ENCODE measurements at regions not wholly inside any gene's neighbourhood (a gene's known extent, or its start where the extent isn't known, plus 50 kb on each side); places are given as distances from the start of the nearest gene placed in this dataset.

- TF ChIP-seq CTCF (IDR thresholded peaks at IDR 0.05; ENCODE audit: control insufficient read depth, extremely low read depth, insufficient read depth) = no peak
- no peak for DNase-seq (ENCODE audit: low read depth)
- no peak overlapping the region for H3K4me3 ChIP-seq (ENCODE audit: low read depth, low read length)
Measured at GRCh38 chr14:96960598-96961116, 163.5 kb downstream of the VRK1 start.

DNA sequence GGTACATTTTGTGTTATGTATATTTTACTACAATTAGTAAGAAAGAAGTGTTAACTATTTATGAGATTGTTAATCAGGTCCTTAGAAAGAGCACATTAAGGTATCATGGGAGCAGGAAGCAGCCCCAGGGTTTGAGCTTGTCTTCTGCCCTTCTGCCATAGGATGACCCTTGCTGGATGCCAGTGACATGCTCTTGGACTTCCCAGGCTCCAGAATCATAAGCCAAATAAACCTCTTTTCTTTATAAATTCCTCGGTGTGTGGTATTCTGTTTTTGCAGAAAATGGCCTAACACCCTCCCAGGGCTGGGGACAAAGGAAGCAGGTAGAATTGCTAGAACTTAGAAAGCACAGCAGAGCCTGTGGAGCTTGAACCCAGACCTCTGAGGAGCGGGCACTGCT lies 164.7 kb downstream of the VRK1 start:
- H3K4me3 ChIP-seq (ENCODE audit: low read depth, low read length) = no peak overlapping the region
- no peak for TF ChIP-seq CTCF (IDR thresholded peaks at IDR 0.05; ENCODE audit: control insufficient read depth, extremely low read depth, insufficient read depth)

DNA sequence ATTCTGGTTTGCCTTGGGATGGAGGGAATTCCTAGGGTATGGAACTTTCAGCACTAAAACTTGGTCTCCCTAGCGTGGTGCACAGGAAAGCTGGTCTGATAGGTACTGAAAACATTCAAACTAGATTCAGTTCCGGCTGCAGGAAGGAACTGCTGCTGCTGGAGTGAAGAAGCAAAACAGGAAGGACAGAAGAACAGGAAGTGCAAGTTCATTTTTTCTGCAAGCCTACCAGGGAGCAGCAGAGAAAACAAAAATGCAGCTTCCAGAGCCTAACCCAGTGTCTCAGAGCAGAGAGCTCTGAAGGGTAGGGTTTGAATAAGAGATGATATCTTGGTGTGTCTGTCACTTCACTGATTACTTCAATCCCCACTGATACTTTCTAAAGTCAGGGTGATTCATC lies 165.2 kb downstream of the VRK1 start:
- DNase-seq (ENCODE audit: low read depth) = no peak

More for the DNA sequence above, 164.7 kb downstream of the VRK1 start:
- no peak for DNase-seq (ENCODE audit: low read depth)

GRCh38 chr14:96964726-96965415 lies 167.7 kb downstream of the VRK1 start:
- TF ChIP-seq CTCF (IDR thresholded peaks at IDR 0.05; ENCODE audit: control insufficient read depth, extremely low read depth, insufficient read depth) = no peak
- no peak overlapping the region for H3K4me3 ChIP-seq (ENCODE audit: low read depth, low read length)
- no peak for DNase-seq (ENCODE audit: low read depth)

More for the DNA sequence above, 165.2 kb downstream of the VRK1 start:
- no peak overlapping the region for H3K4me3 ChIP-seq (ENCODE audit: low read depth, low read length)
- no peak for TF ChIP-seq CTCF (IDR thresholded peaks at IDR 0.05; ENCODE audit: control insufficient read depth, extremely low read depth, insufficient read depth)

GRCh38 chr14:96965885-96966595 lies 168.9 kb downstream of the VRK1 start:
- H3K4me3 ChIP-seq (ENCODE audit: low read depth, low read length) = no peak overlapping the region
- no peak for DNase-seq (ENCODE audit: low read depth)

DNA sequence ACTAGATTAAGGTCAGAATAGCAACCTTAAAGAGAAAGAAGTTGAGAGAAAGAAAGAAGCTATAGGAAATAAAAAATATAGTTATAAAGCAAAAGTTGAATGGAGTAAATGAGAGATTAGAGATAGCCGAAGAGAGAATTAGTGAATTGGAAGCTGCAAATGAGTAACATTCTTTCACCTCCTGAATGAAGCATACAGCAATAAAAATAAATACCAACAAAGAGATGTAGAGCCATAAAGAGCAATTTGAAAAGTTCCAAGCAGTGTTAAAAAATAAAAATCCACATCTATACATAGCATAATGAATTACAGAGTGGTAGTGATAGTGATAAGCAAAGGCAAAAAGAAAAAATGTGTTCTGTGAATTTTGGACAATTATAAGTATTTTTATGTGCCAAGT lies 177.9 kb downstream of the VRK1 start:
- no peak overlapping the region for H3K4me3 ChIP-seq (ENCODE audit: low read depth, low read length)
- no peak for DNase-seq (ENCODE audit: low read depth)
- no peak for TF ChIP-seq CTCF (IDR thresholded peaks at IDR 0.05; ENCODE audit: control insufficient read depth, extremely low read depth, insufficient read depth)

More at GRCh38 chr14:96965885-96966595, 168.9 kb downstream of the VRK1 start:
- TF ChIP-seq CTCF (IDR thresholded peaks at IDR 0.05; ENCODE audit: control insufficient read depth, extremely low read depth, insufficient read depth) = no peak

Data from LNCaP clone FGC (cell line).